CD14-positive monocyte (primary cell): ENCODE measurements at regions not wholly inside any gene's neighbourhood (a gene's known extent, or its start where the extent isn't known, plus 50 kb on each side); places are given as distances from the start of the nearest gene placed in this dataset.

Source experiments
- DNase-seq, 3 donors: peaks; one replicate each; pipeline ENCODE4 v3.0.0-alpha.2; 2011 to 2022
- H2AFZ ChIP-seq: 2 replicates; pipeline ENCODE4 v1.6.0; 2012; ENCODE audit warnings: mild to moderate bottlenecking, low read depth, low read length, inconsistent platforms; ENCODE audit not compliant: insufficient read depth, poor library complexity, severe bottlenecking
- H3K27ac ChIP-seq, 2 donors: 1 replicate in 1 of 2; 2 replicates in 1 of 2; pipeline ENCODE4 v1.5.1; 2012 to 2013; ENCODE audit warnings: low read length in 2 of 2, control low read depth in 1 of 2, inconsistent platforms in 1 of 2, low read depth in 1 of 2, mild to moderate bottlenecking in 1 of 2
- H3K27me3 ChIP-seq, 2 donors: one replicate each; pipeline versions ENCODE4 v1.6.0 to v1.6.1; 2011 to 2013; ENCODE audit warnings: low read length in 2 of 2; ENCODE audit not compliant: control insufficient read depth in 2 of 2, insufficient read depth in 2 of 2
- H3K36me3 ChIP-seq, 2 donors: replicated peaks in 1 of 2; 1 replicate in 1 of 2; 2 replicates in 1 of 2; pipeline versions ENCODE4 v1.5.1 to v1.6.1; 2012 to 2013; ENCODE audit warnings: low read length in 2 of 2, control low read depth in 1 of 2, inconsistent platforms in 1 of 2, mild to moderate bottlenecking in 1 of 2; ENCODE audit not compliant: insufficient read depth in 2 of 2, control insufficient read depth in 1 of 2
- H3K4me1 ChIP-seq, 2 donors: 1 replicate in 1 of 2; 2 replicates in 1 of 2; pipeline versions ENCODE4 v1.5.1 to v1.6.1; 2012 to 2013; ENCODE audit warnings: low read length in 2 of 2, control low read depth in 1 of 2, inconsistent platforms in 1 of 2, mild to moderate bottlenecking in 1 of 2, moderate library complexity in 1 of 2; ENCODE audit not compliant: insufficient read depth in 2 of 2, control insufficient read depth in 1 of 2
- H3K4me2 ChIP-seq: replicated peaks from 2 replicates; pipeline ENCODE3; 2012; ENCODE audit warnings: low read length, moderate library complexity, mild to moderate bottlenecking; ENCODE audit not compliant: poor library complexity, severe bottlenecking; ENCODE audit errors: extremely low read depth
- H3K4me3 ChIP-seq, 3 experiments: fragments of 200-600 bp in 1 of 3; sonication (generic) in 1 of 3; replicated peaks in 1 of 3; 1 replicate in 2 of 3; 2 replicates in 1 of 3; pipeline ENCODE4 v1.5.1; 2011 to 2013; ENCODE audit warnings: low read length in 3 of 3, mild to moderate bottlenecking in 3 of 3, control low read depth in 2 of 3, low read depth in 2 of 3, inconsistent platforms in 1 of 3, moderate library complexity in 1 of 3
- H3K79me2 ChIP-seq: 2 replicates; pipeline ENCODE4 v1.6.0; 2012; ENCODE audit warnings: mild to moderate bottlenecking, control low read depth, inconsistent platforms, low read length, moderate library complexity; ENCODE audit not compliant: insufficient read depth
- H3K9ac ChIP-seq: 2 replicates; pipeline ENCODE4 v1.6.0; 2017; ENCODE audit warnings: low read length, mild to moderate bottlenecking; ENCODE audit not compliant: insufficient read depth, poor library complexity, severe bottlenecking
- H3K9me3 ChIP-seq, 2 donors: replicated peaks in 1 of 2; 1 replicate in 1 of 2; 2 replicates in 1 of 2; pipeline versions ENCODE4 v1.5.1 to v1.6.1; 2012 to 2013; ENCODE audit warnings: low read length in 2 of 2, control low read depth in 1 of 2; ENCODE audit not compliant: control insufficient read depth in 1 of 2, insufficient read depth in 1 of 2
- H4K20me1 ChIP-seq: 2 replicates; pipeline ENCODE4 v1.6.0; 2012; ENCODE audit warnings: mild to moderate bottlenecking, low read length, control low read depth, moderate library complexity; ENCODE audit not compliant: insufficient read depth
- H3K27ac Mint-ChIP-seq, 7 donors: one replicate each; pipeline ENCODE4 v1.8.0; 2020; ENCODE audit warnings: mild to moderate bottlenecking in 7 of 7, mixed read lengths in 7 of 7, moderate library complexity in 6 of 7, inconsistent platforms in 2 of 7
- H3K27me3 Mint-ChIP-seq, 3 donors: one replicate each; pipeline ENCODE4 v1.8.0; 2021 to 2022; ENCODE audit warnings: low read depth in 3 of 3, mild to moderate bottlenecking in 3 of 3, mixed read lengths in 3 of 3, moderate library complexity in 3 of 3, inconsistent platforms in 1 of 3
- H3K36me3 Mint-ChIP-seq, 2 donors: one replicate each; pipeline ENCODE4 v1.8.0; 2020; ENCODE audit warnings: mixed read lengths in 2 of 2, inconsistent platforms in 1 of 2, mild to moderate bottlenecking in 1 of 2
- H3K4me1 Mint-ChIP-seq: one replicate; pipeline ENCODE4 v1.8.0; 2020; ENCODE audit warnings: mild to moderate bottlenecking, mixed read lengths
- H3K4me3 Mint-ChIP-seq, 2 donors: one replicate each; pipeline ENCODE4 v1.8.0; 2020; ENCODE audit warnings: mild to moderate bottlenecking in 2 of 2, mixed read lengths in 2 of 2, moderate library complexity in 1 of 2
- H3K9me3 Mint-ChIP-seq, 7 donors: one replicate each; pipeline ENCODE4 v1.8.0; 2020 to 2022; ENCODE audit warnings: mixed read lengths in 7 of 7, mild to moderate bottlenecking in 6 of 7, moderate library complexity in 6 of 7, inconsistent platforms in 2 of 7
- CTCF ChIP-seq: fragments of 200-600 bp; IDR thresholded peaks from one replicate; pipeline ENCODE4 v1.8.0; 2022; ENCODE audit warnings: antibody characterized with exemption, mild to moderate bottlenecking
- WGBS: methylation state at CpG from one replicate; pipeline ENCODE4 v1.1.5; 2013; ENCODE audit warnings: missing lambda C conversion rate; ENCODE audit not compliant: insufficient coverage; 5-methylcytosine and 5-hydroxymethylcytosine counted together
- intact Hi-C, 2 donors: fragments of 100-400 bp; cut with micrococcal nuclease; formaldehyde crosslinking; loops; one replicate each; pipeline versions ENCODE4 v1.15.0 to v1.15.1; 2023

- Mint-ChIP-seq H3K4me1 (peaks cover 3% of the 10 kb centered on the region), H3K9me3 (peaks cover 0 to 3% (median 0%) of the 10 kb centered on the region in 7 donors), H3K27me3 (peaks cover 28 to 38% (median 35%) of the 10 kb centered on the region in 3 donors), H3K36me3 (peaks cover 0 to 3% of the 10 kb centered on the region in 2 donors), H3K4me3 (no peak overlapping the region), H3K27ac (no peak overlapping the region)
- intact Hi-C loops = no loop called here
- no CpG with 5 or more reads among the region's 3 CpGs for WGBS
- H2AFZ ChIP-seq = no peak overlapping the region
- no peaks in the 10 kb centered on the region for H4K20me1 ChIP-seq
- peaks cover 43 to 54% of the 10 kb centered on the region in 2 donors for H3K27me3 ChIP-seq
- H3K36me3 ChIP-seq = no peaks in the 10 kb centered on the region
- peaks cover under 1 to 1% of the 10 kb centered on the region in 2 donors for H3K4me1 ChIP-seq
- no peak overlapping the region for H3K4me3 ChIP-seq
- H3K4me2 ChIP-seq = no peak overlapping the region
- no peak overlapping the region for H3K9ac ChIP-seq
- no peak overlapping the region for H3K27ac ChIP-seq
- no peaks in the 10 kb centered on the region for H3K79me2 ChIP-seq
- no peaks in the 10 kb centered on the region for H3K9me3 ChIP-seq
- no peak for DNase-seq
- TF ChIP-seq CTCF = no peak
Observed at GRCh38 chr9:21553441-21553840, 71.3 kb upstream of the IFNE start.

- H3K27ac ChIP-seq = no peak overlapping the region
- intact Hi-C loops = no loop called here
- H3K27me3 ChIP-seq = peaks cover 55 to 67% of the 10 kb centered on the region in 2 donors
- no peak overlapping the region for H3K9ac ChIP-seq
- H4K20me1 ChIP-seq = no peaks in the 10 kb centered on the region
- H2AFZ ChIP-seq = no peak overlapping the region
- H3K79me2 ChIP-seq = no peaks in the 10 kb centered on the region
- no peak for TF ChIP-seq CTCF
- H3K4me3 ChIP-seq = no peak overlapping the region
- Mint-ChIP-seq H3K4me3 (no peak overlapping the region), H3K27ac (no peak overlapping the region), H3K36me3 (peaks cover 0 to 8% of the 10 kb centered on the region in 2 donors), H3K9me3 (peaks cover 0 to 10% (median under 1%) of the 10 kb centered on the region in 7 donors), H3K27me3 (peaks cover 37 to 49% (median 43%) of the 10 kb centered on the region in 3 donors), H3K4me1 (peaks cover 10% of the 10 kb centered on the region)
- H3K36me3 ChIP-seq = no peaks in the 10 kb centered on the region
- H3K4me2 ChIP-seq = no peak overlapping the region
- no peak for DNase-seq
- H3K4me1 ChIP-seq = peaks cover 11 to 14% of the 10 kb centered on the region in 2 donors
- H3K9me3 ChIP-seq = no peaks in the 10 kb centered on the region
- no CpG with 5 or more reads among the region's 2 CpGs for WGBS
Observed at GRCh38 chr9:21554813-21555212, 72.7 kb upstream of the IFNE start.
